GM21360 (cell line): ENCODE measurements at regions not wholly inside any gene's neighbourhood (a gene's known extent, or its start where the extent isn't known, plus 50 kb on each side); places are given as distances from the start of the nearest gene placed in this dataset.

ENCODE experiments used
- ATAC-seq: cut with Tn5 transposase; IDR thresholded peaks from one replicate; pipeline ENCODE4 v1.9.1; 2021; ENCODE audit warnings: mild to moderate bottlenecking, moderate library complexity; ENCODE audit not compliant: unreplicated experiment

GRCh38 chr2:64396551-64396950 lies 57.4 kb upstream of the LGALSL start:
- no peak for ATAC-seq

- ATAC-seq: no peak
Observed at GRCh38 chr2:64398516-64399129, 55.3 kb upstream of the LGALSL start.

- no peak for ATAC-seq
Observed at GRCh38 chr2:64399521-64399920, 54.4 kb upstream of the LGALSL start.

GRCh38 chr2:64400105-64400728 lies 53.7 kb upstream of the LGALSL start:
- no peak for ATAC-seq

GRCh38 chr2:64400733-64401528 lies 53.0 kb upstream of the LGALSL start:
- ATAC-seq: no peak

- ATAC-seq: no peak
Observed at GRCh38 chr2:64401529-64401880, 52.5 kb upstream of the LGALSL start.

- no peak for ATAC-seq
Observed at GRCh38 chr2:64402876-64403275, 51.1 kb upstream of the LGALSL start.

- ATAC-seq: no peak
Observed at GRCh38 chr2:64403426-64403825, 50.5 kb upstream of the LGALSL start.

GRCh38 chr2:64404002-64404731 lies 49.8 kb upstream of the LGALSL start:
- no peak for ATAC-seq
